ENCODE measurements at regions not wholly inside any gene's neighbourhood (a gene's known extent, or its start where the extent isn't known, plus 50 kb on each side); places are given as distances from the start of the nearest gene placed in this dataset.

GRCh38 chr1:203926025-203926540 lies 64.7 kb downstream of the SNRPE start:
- Histone ChIP-seq H3K4me1 (ENCODE audit: control insufficient read depth, insufficient read depth, low read length) (no peaks in the 10 kb centered on the region), H3K9me3 (ENCODE audit: control insufficient read depth, low read depth, low read length) (no peaks in the 10 kb centered on the region), H3K36me3 (ENCODE audit: control insufficient read depth, insufficient read depth, low read length) (no peaks in the 10 kb centered on the region), H3K4me3 (ENCODE audit: low read length) (no peak overlapping the region), H3K27ac (ENCODE audit: low read length) (no peak overlapping the region), H3K27me3 (ENCODE audit: control insufficient read depth, insufficient read depth, low read length) (no peaks in the 10 kb centered on the region)
- DNase-seq = peak; percentile 4 to 19
- WGBS (ENCODE audit: insufficient coverage, low lambda C conversion rate) = 100% methylated on average over 2 of the region's 6 CpGs

- 80% methylated on average over 1 of the region's 4 CpGs for WGBS (ENCODE audit: insufficient coverage, low lambda C conversion rate)
- Histone ChIP-seq H3K4me3 (ENCODE audit: low read length) (no peak overlapping the region), H3K27ac (ENCODE audit: low read length) (no peak overlapping the region), H3K27me3 (ENCODE audit: control insufficient read depth, insufficient read depth, low read length) (peaks cover 3% of the 10 kb centered on the region), H3K36me3 (ENCODE audit: control insufficient read depth, insufficient read depth, low read length) (no peaks in the 10 kb centered on the region), H3K9me3 (ENCODE audit: control insufficient read depth, low read depth, low read length) (no peaks in the 10 kb centered on the region), H3K4me1 (ENCODE audit: control insufficient read depth, insufficient read depth, low read length) (no peaks in the 10 kb centered on the region)
- DNase-seq = no peak
Observed at GRCh38 chr1:203929741-203930309, 68.4 kb downstream of the SNRPE start.

DNA sequence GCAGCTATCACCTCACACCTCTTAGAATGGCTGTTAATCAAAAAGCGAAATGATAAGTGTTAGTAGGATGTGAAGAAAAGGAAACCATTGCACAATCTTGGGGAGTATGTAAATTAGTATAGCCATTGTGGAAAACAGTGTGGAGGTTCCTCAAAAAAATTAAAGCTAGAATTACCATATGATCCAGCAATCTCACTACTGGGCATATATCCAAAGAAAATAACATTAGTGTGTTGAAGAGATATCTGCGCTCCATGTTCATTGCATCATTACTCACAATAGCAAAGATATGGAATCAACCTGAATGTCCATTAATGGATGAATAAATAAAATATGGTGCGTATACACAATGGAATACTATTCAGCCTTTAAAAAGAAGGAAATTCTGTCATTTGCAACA lies 68.9 kb downstream of the SNRPE start:
- no peaks in the 10 kb centered on the region for H3K9me3 ChIP-seq (ENCODE audit: control insufficient read depth, low read depth, low read length)
- H3K4me1 ChIP-seq (ENCODE audit: control insufficient read depth, insufficient read depth, low read length) = no peaks in the 10 kb centered on the region
- WGBS (ENCODE audit: insufficient coverage, low lambda C conversion rate) = 100% methylated on average over 1 of the region's 3 CpGs
- no peak for DNase-seq
- H3K36me3 ChIP-seq (ENCODE audit: control insufficient read depth, insufficient read depth, low read length) = no peaks in the 10 kb centered on the region
- H3K4me3 ChIP-seq (ENCODE audit: low read length) = no peak overlapping the region
- H3K27me3 ChIP-seq (ENCODE audit: control insufficient read depth, insufficient read depth, low read length) = peaks cover 5% of the 10 kb centered on the region
- no peak overlapping the region for H3K27ac ChIP-seq (ENCODE audit: low read length)

DNA sequence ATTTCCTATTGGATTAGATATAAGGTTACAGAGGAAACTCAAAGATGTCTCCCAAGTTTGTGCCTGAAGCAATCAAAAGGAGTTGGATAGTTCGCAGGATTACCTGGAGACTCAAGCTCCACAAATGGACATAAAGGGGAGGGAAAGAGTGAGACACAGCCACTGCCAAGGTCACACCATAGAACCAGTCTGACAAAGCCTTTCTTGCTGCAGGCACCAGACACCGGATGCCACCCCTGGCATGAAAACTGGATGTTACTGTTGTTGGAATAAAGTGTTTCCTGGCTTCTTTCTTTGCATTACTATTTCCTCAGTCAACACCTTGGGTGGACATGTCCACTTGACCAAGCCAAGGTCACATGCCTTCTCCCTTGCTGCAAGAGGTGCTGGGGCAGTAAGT lies 70.6 kb downstream of the SNRPE start:
- Histone ChIP-seq H3K36me3 (ENCODE audit: control insufficient read depth, insufficient read depth, low read length) (no peaks in the 10 kb centered on the region), H3K27me3 (ENCODE audit: control insufficient read depth, insufficient read depth, low read length) (peaks cover 8% of the 10 kb centered on the region), H3K9me3 (ENCODE audit: control insufficient read depth, low read depth, low read length) (no peaks in the 10 kb centered on the region), H3K4me1 (ENCODE audit: control insufficient read depth, insufficient read depth, low read length) (no peaks in the 10 kb centered on the region), H3K27ac (ENCODE audit: low read length) (no peak overlapping the region), H3K4me3 (ENCODE audit: low read length) (no peak overlapping the region)
- WGBS (ENCODE audit: insufficient coverage, low lambda C conversion rate) = no CpG with 5 or more reads among the region's 2 CpGs
- no peak for DNase-seq

GRCh38 chr1:203932556-203932955 lies 71.2 kb downstream of the SNRPE start:
- H3K36me3 ChIP-seq (ENCODE audit: control insufficient read depth, insufficient read depth, low read length) = no peaks in the 10 kb centered on the region
- no peak for DNase-seq
- H3K27ac ChIP-seq (ENCODE audit: low read length) = no peak overlapping the region
- no CpG with 5 or more reads among the region's 3 CpGs for WGBS (ENCODE audit: insufficient coverage, low lambda C conversion rate)
- H3K9me3 ChIP-seq (ENCODE audit: control insufficient read depth, low read depth, low read length) = no peaks in the 10 kb centered on the region
- no peak overlapping the region for H3K4me3 ChIP-seq (ENCODE audit: low read length)
- no peaks in the 10 kb centered on the region for H3K4me1 ChIP-seq (ENCODE audit: control insufficient read depth, insufficient read depth, low read length)
- H3K27me3 ChIP-seq (ENCODE audit: control insufficient read depth, insufficient read depth, low read length) = peaks cover 8% of the 10 kb centered on the region

DNA sequence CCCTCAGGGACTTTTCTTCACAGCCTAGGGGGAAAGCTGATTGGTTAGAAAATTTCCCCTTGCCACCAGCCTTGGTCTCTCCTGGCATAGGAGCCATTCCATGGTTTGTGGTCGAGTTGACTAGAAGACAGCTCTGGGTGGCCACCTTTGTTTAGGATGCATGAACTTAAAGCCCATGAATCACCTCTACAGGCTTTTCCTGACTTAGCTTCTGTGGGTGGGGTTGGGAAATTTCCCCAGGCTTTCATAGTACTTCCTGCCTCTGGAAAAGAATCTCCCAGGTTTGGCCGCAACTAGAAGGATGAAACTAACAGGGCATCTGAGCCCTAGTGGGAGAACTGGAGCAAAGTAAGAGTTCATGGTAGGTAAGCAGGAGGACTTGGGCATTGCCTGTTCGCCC lies 72.6 kb downstream of the SNRPE start:
- WGBS (ENCODE audit: insufficient coverage, low lambda C conversion rate) = no CpG with 5 or more reads among the region's 3 CpGs
- no peak overlapping the region for H3K27ac ChIP-seq (ENCODE audit: low read length)
- DNase-seq = no peak

DNA sequence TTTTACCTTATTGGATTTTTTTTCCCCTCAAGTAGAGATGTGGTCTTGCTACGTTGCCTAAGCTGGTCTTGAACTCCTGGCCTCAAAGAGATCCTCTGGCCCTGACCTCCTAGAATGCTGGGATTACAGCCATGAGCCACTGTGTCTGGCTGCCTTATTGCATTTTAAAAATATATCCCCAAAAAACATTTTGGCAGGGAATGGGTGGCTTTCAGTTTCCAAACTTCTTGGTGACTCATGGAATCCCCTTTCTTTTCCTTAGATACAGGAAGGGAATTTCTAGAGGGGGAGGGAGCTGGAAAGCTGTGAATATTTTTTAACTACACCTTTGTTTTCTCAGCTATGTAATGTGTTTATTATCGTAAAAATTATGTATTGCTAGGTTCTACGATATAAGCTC lies 73.3 kb downstream of the SNRPE start:
- H3K9me3 ChIP-seq (ENCODE audit: control insufficient read depth, low read depth, low read length) = no peaks in the 10 kb centered on the region
- DNase-seq = no peak
- no CpG with 5 or more reads among the region's 3 CpGs for WGBS (ENCODE audit: insufficient coverage, low lambda C conversion rate)
- H3K27ac ChIP-seq (ENCODE audit: low read length) = no peak overlapping the region
- no peaks in the 10 kb centered on the region for H3K36me3 ChIP-seq (ENCODE audit: control insufficient read depth, insufficient read depth, low read length)
- H3K4me3 ChIP-seq (ENCODE audit: low read length) = no peak overlapping the region
- H3K27me3 ChIP-seq (ENCODE audit: control insufficient read depth, insufficient read depth, low read length) = peaks cover 8% of the 10 kb centered on the region
- no peaks in the 10 kb centered on the region for H3K4me1 ChIP-seq (ENCODE audit: control insufficient read depth, insufficient read depth, low read length)

More for the DNA sequence above, 72.6 kb downstream of the SNRPE start:
- Histone ChIP-seq H3K9me3 (ENCODE audit: control insufficient read depth, low read depth, low read length) (no peaks in the 10 kb centered on the region), H3K36me3 (ENCODE audit: control insufficient read depth, insufficient read depth, low read length) (no peaks in the 10 kb centered on the region), H3K4me1 (ENCODE audit: control insufficient read depth, insufficient read depth, low read length) (no peaks in the 10 kb centered on the region), H3K27me3 (ENCODE audit: control insufficient read depth, insufficient read depth, low read length) (peaks cover 8% of the 10 kb centered on the region), H3K4me3 (ENCODE audit: low read length) (no peak overlapping the region)

DNA sequence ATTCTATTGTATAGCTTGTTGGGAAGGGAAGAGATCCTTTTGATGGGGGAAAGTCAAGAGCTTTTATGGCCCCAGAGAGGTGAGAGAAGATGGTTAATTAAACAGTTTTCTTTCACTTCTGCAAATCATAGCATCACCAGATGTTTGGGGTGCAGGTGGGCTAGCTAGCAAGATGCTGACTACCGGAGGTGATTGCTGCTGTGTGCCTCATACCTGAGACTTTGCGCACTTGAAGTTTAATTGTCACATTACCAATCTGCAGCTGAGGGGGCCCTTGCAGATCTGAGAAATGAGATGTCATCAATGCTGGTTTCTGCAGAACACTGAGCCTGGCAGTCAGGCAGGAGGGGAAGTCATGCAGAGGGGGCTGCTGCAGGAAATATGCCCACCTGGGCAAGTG lies 73.9 kb downstream of the SNRPE start:
- H3K27ac ChIP-seq (ENCODE audit: low read length) = no peak overlapping the region
- H3K36me3 ChIP-seq (ENCODE audit: control insufficient read depth, insufficient read depth, low read length) = no peaks in the 10 kb centered on the region
- no peak for DNase-seq
- no peaks in the 10 kb centered on the region for H3K4me1 ChIP-seq (ENCODE audit: control insufficient read depth, insufficient read depth, low read length)
- peaks cover 8% of the 10 kb centered on the region for H3K27me3 ChIP-seq (ENCODE audit: control insufficient read depth, insufficient read depth, low read length)
- no CpG with 5 or more reads among the region's 2 CpGs for WGBS (ENCODE audit: insufficient coverage, low lambda C conversion rate)
- H3K4me3 ChIP-seq (ENCODE audit: low read length) = no peak overlapping the region
- H3K9me3 ChIP-seq (ENCODE audit: control insufficient read depth, low read depth, low read length) = no peaks in the 10 kb centered on the region

DNA sequence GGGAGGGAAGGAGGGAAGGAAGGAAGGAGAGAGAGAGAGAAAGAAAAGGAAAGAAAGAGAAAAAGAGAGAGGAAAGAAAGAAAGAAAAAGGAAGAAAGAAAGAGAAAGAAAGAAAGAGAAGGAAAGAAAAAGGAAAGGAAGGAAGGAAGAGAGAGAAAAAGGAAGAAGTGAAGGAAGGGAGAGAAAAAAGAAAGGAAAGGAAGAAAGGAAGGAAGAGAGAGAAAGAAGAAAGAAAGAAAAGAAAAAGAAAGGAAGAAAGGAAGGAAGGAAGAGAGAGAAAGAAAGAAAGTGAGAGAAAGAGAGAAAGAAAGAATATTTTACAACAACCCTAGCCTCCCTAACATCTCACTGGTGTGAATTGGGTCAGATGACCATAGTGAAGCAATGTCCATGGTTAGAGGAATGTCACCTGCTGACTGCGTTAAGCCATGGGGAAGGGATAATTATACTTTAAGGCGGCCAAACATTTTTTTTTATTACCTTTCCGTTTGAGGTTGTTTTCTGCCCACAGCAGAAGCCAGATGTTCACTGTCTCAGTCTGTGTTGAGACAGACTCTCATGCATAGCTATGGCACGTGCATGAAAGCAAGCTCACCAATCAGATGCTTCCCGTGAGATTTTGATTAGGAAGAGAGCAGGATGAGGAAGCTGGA lies 76.4 kb downstream of the SNRPE start:
- Histone ChIP-seq H3K27me3 (ENCODE audit: control insufficient read depth, insufficient read depth, low read length) (peaks cover 8% of the 10 kb centered on the region), H3K27ac (ENCODE audit: low read length) (no peak overlapping the region)
- WGBS (ENCODE audit: insufficient coverage, low lambda C conversion rate) = 0% methylated on average over 1 of the region's 5 CpGs

GRCh38 chr1:203944651-203945404 lies 83.4 kb downstream of the SNRPE start:
- Histone ChIP-seq H3K4me3 (ENCODE audit: low read length) (no peak overlapping the region), H3K36me3 (ENCODE audit: control insufficient read depth, insufficient read depth, low read length) (no peaks in the 10 kb centered on the region), H3K4me1 (ENCODE audit: control insufficient read depth, insufficient read depth, low read length) (no peaks in the 10 kb centered on the region), H3K9me3 (ENCODE audit: control insufficient read depth, low read depth, low read length) (no peaks in the 10 kb centered on the region), H3K27ac (ENCODE audit: low read length) (no peak overlapping the region), H3K27me3 (ENCODE audit: control insufficient read depth, insufficient read depth, low read length) (no peaks in the 10 kb centered on the region)
- DNase-seq = no peak
- WGBS (ENCODE audit: insufficient coverage, low lambda C conversion rate) = no CpG with 5 or more reads among the region's 4 CpGs

More for the DNA sequence above, 76.4 kb downstream of the SNRPE start:
- Histone ChIP-seq H3K4me3 (ENCODE audit: low read length) (no peak overlapping the region), H3K4me1 (ENCODE audit: control insufficient read depth, insufficient read depth, low read length) (no peaks in the 10 kb centered on the region), H3K9me3 (ENCODE audit: control insufficient read depth, low read depth, low read length) (no peaks in the 10 kb centered on the region), H3K36me3 (ENCODE audit: control insufficient read depth, insufficient read depth, low read length) (no peaks in the 10 kb centered on the region)
- peak; percentile 8 to 9 for DNase-seq
